ENCODE measurements at regions not wholly inside any gene's neighbourhood (a gene's known extent, or its start where the extent isn't known, plus 50 kb on each side); places are given as distances from the start of the nearest gene placed in this dataset.

GRCh38 chr12:124238886-124239285 lies 56.0 kb upstream of the RFLNA start:
- H3K36me3 ChIP-seq (ENCODE audit: control insufficient read depth in 2 of 2, insufficient read depth in 2 of 2, low read length in 2 of 2): no peaks in the 10 kb centered on the region
- peak overlapping the region in 1 of 2 donors; percentile 48 for H3K9ac ChIP-seq (ENCODE audit: low read depth in 1 of 2, low read length in 2 of 2)
- H3K4me3 ChIP-seq (ENCODE audit: low read length in 2 of 2): peak overlapping the region in 1 of 2 donors; percentile 41
- H3K27me3 ChIP-seq (ENCODE audit: control insufficient read depth in 2 of 2, insufficient read depth in 2 of 2, low read length in 2 of 2): no peaks in the 10 kb centered on the region
- no peaks in the 10 kb centered on the region for H3K9me3 ChIP-seq (ENCODE audit: control insufficient read depth in 2 of 2, low read length in 2 of 2)
- H3K4me1 ChIP-seq (ENCODE audit: control insufficient read depth in 2 of 2, insufficient read depth in 2 of 2, low read length in 2 of 2): peaks cover 15 to 40% of the 10 kb centered on the region in 2 donors
- peak overlapping the region; percentile 84 to 88 for H3K27ac ChIP-seq (ENCODE audit: low read depth in 2 of 2, low read length in 2 of 2)

- peak overlapping the region; percentile 84 to 88 for H3K27ac ChIP-seq (ENCODE audit: low read depth in 2 of 2, low read length in 2 of 2)
Measured at GRCh38 chr12:124240493-124240892, 54.4 kb upstream of the RFLNA start.

DNA sequence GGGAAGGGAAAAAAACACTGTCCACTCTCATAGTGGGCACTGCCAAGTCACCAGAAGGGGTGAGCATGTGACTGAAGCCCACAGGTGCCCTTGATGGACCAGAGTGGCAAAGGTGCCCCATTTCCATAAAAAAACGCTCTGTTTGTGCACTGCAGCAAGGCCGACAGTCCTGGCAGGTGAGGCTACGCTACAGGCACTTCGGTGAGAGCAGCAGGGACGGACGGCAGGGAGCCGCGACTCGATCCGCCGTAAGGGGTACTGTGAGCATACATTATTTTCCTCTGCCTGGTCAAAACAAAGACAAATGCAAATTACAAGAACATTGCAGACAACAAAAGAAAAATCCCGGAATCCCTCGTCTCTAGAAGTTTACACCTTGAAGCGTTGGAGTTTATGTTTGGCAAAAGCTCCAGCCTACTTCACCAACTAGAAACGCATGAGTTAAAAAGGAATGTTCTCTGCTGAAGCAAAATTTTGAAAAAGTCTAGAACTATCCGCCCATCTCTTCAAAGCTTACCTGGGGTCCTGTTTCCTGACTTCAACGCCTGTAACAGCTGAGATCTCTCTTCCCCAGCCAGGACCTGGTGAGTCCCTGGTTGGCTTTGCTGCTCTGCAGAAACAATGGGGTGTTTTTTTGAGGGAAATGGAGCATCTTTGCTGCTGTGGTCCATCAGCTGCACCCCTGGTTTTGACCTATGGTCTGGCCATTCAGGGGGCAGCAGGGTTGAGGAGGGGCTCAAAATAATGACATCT lies 52.9 kb upstream of the RFLNA start:
- Histone ChIP-seq H3K9me3 (ENCODE audit: control insufficient read depth in 2 of 2, low read length in 2 of 2) (peaks cover 0 to 3% of the 10 kb centered on the region in 2 donors), H3K4me1 (ENCODE audit: control insufficient read depth in 2 of 2, insufficient read depth in 2 of 2, low read length in 2 of 2) (peaks cover 22 to 42% of the 10 kb centered on the region in 2 donors), H3K27me3 (ENCODE audit: control insufficient read depth in 2 of 2, insufficient read depth in 2 of 2, low read length in 2 of 2) (no peaks in the 10 kb centered on the region), H3K36me3 (ENCODE audit: control insufficient read depth in 2 of 2, insufficient read depth in 2 of 2, low read length in 2 of 2) (no peaks in the 10 kb centered on the region), H3K9ac (ENCODE audit: low read depth in 1 of 2, low read length in 2 of 2) (no peak overlapping the region), H3K27ac (ENCODE audit: low read depth in 2 of 2, low read length in 2 of 2) (no peak overlapping the region), H3K4me3 (ENCODE audit: low read length in 2 of 2) (no peak overlapping the region)

More at GRCh38 chr12:124240493-124240892, 54.4 kb upstream of the RFLNA start:
- H3K4me1 ChIP-seq (ENCODE audit: control insufficient read depth in 2 of 2, insufficient read depth in 2 of 2, low read length in 2 of 2): peaks cover 18 to 40% of the 10 kb centered on the region in 2 donors
- H3K4me3 ChIP-seq (ENCODE audit: low read length in 2 of 2): no peak overlapping the region
- H3K36me3 ChIP-seq (ENCODE audit: control insufficient read depth in 2 of 2, insufficient read depth in 2 of 2, low read length in 2 of 2): no peaks in the 10 kb centered on the region
- H3K9ac ChIP-seq (ENCODE audit: low read depth in 1 of 2, low read length in 2 of 2): no peak overlapping the region
- no peaks in the 10 kb centered on the region for H3K9me3 ChIP-seq (ENCODE audit: control insufficient read depth in 2 of 2, low read length in 2 of 2)
- no peaks in the 10 kb centered on the region for H3K27me3 ChIP-seq (ENCODE audit: control insufficient read depth in 2 of 2, insufficient read depth in 2 of 2, low read length in 2 of 2)

DNA sequence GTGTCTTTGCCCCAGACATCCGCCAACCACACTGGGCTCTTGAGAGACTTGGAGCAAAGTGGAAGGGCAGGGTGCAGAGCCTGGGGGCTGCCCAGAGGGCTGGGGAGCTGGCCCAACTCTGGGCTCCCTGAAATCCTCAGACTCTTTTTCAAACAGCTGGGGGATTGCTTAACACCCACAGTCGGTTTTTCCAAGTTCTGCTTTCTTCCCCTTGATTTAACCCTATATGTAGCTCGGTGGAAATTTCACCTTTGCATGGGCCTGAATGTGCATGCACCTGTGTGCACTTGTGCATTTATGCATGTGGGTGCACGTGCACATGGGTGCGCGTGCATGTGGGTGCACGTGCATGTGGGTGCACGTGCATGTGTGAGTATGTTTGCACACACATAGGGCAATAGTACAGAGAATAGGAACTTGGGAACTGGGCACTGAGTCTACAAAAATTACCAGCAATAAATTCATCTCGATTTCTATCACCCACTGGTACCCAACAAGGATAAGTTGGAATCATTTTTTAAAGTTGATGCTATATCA lies 52.3 kb upstream of the RFLNA start:
- Histone ChIP-seq H3K27me3 (ENCODE audit: control insufficient read depth in 2 of 2, insufficient read depth in 2 of 2, low read length in 2 of 2) (no peaks in the 10 kb centered on the region), H3K4me3 (ENCODE audit: low read length in 2 of 2) (no peak overlapping the region), H3K9me3 (ENCODE audit: control insufficient read depth in 2 of 2, low read length in 2 of 2) (peaks cover 0 to 3% of the 10 kb centered on the region in 2 donors), H3K4me1 (ENCODE audit: control insufficient read depth in 2 of 2, insufficient read depth in 2 of 2, low read length in 2 of 2) (peaks cover 22 to 40% of the 10 kb centered on the region in 2 donors), H3K36me3 (ENCODE audit: control insufficient read depth in 2 of 2, insufficient read depth in 2 of 2, low read length in 2 of 2) (no peaks in the 10 kb centered on the region), H3K9ac (ENCODE audit: low read depth in 1 of 2, low read length in 2 of 2) (no peak overlapping the region), H3K27ac (ENCODE audit: low read depth in 2 of 2, low read length in 2 of 2) (no peak overlapping the region)

- H3K27me3 ChIP-seq (ENCODE audit: control insufficient read depth in 2 of 2, insufficient read depth in 2 of 2, low read length in 2 of 2): no peaks in the 10 kb centered on the region
- H3K4me1 ChIP-seq (ENCODE audit: control insufficient read depth in 2 of 2, insufficient read depth in 2 of 2, low read length in 2 of 2): peaks cover 22 to 28% of the 10 kb centered on the region in 2 donors
- H3K36me3 ChIP-seq (ENCODE audit: control insufficient read depth in 2 of 2, insufficient read depth in 2 of 2, low read length in 2 of 2): no peaks in the 10 kb centered on the region
- no peak overlapping the region for H3K9ac ChIP-seq (ENCODE audit: low read depth in 1 of 2, low read length in 2 of 2)
- H3K9me3 ChIP-seq (ENCODE audit: control insufficient read depth in 2 of 2, low read length in 2 of 2): peaks cover 0 to 3% of the 10 kb centered on the region in 2 donors
- H3K27ac ChIP-seq (ENCODE audit: low read depth in 2 of 2, low read length in 2 of 2): no peak overlapping the region
- H3K4me3 ChIP-seq (ENCODE audit: low read length in 2 of 2): no peak overlapping the region
Measured at GRCh38 chr12:124243936-124244335, 51.0 kb upstream of the RFLNA start.

Measured in mucosa of rectum (tissue), 2 donors.